ENCODE measurements at regions not wholly inside any gene's neighbourhood (a gene's known extent, or its start where the extent isn't known, plus 50 kb on each side); places are given as distances from the start of the nearest gene placed in this dataset.

GRCh38 chr2:397926-398325 is 110.0 kb upstream of the ALKAL2 start:
- no peak overlapping the region for H2AFZ ChIP-seq
- BruUV-seq (replicated peaks) = no TSS peak
- no peaks in the 10 kb centered on the region for H3K79me2 ChIP-seq (ENCODE audit: low read depth)
- intact Hi-C loops (cut with micrococcal nuclease; ENCODE audit: unreplicated experiment) = no loop called here
- no peaks in the 10 kb centered on the region for H4K20me1 ChIP-seq (ENCODE audit: insufficient read depth)
- TF ChIP-seq EZH2 (IDR thresholded peaks at IDR 0.05; ENCODE audit: low read depth) = no peak
- TF ChIP-seq CTCF (conservative IDR thresholded peaks at IDR 0.05) = no peak
- H3K27ac ChIP-seq = no peak overlapping the region
- DNase-seq = no peak
- H3K4me2 ChIP-seq = no peak overlapping the region
- H3K36me3 ChIP-seq (ENCODE audit: low read depth) = no peaks in the 10 kb centered on the region
- H3K9me3 ChIP-seq (ENCODE audit: insufficient read depth, low read depth) = no peaks in the 10 kb centered on the region
- no peaks in the 10 kb centered on the region for H3K9me2 ChIP-seq (ENCODE audit: insufficient read depth)
- ChIA-PET CTCF (no interaction called here), POLR2A (ENCODE audit: unreplicated experiment) (no interaction called here)
- H3K4me1 ChIP-seq (replicated peaks; ENCODE audit: insufficient read depth) = peaks cover 13% of the 10 kb centered on the region
- H3K27me3 ChIP-seq (ENCODE audit: insufficient read depth, low read depth) = no peaks in the 10 kb centered on the region
- peaks cover 5% of the 10 kb centered on the region; the same call in 1 of the 2 replicates for H3F3A ChIP-seq (ENCODE audit: insufficient read depth, low read depth)
- H3K4me3 ChIP-seq = no peak overlapping the region

- POLR2A ChIA-PET (ENCODE audit: unreplicated experiment) = no interaction called here
- no peak for TF ChIP-seq EZH2 (IDR thresholded peaks at IDR 0.05; ENCODE audit: low read depth)
- TF ChIP-seq CTCF (conservative IDR thresholded peaks at IDR 0.05) = no peak
Observed at GRCh38 chr2:397521-397920, 109.6 kb upstream of the ALKAL2 start.

DNA sequence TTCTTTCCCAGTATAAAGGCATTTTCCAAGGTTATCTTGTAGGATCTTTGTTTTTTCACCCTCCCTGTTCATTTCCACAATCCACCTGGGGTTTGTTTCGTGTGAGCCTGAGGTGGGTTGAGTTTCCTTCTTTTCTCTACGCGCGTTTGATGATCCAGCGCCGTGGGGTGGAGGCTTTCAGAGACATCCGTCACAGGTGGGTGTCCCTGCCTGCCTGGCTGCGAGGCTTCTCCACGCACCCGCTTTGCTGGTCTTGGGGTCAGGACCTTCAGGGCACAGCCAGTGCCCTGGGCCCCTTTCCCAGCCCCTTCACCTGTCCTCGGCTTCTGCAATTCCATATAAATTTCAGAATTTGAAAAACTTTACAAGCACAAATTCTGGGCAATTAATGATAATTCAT is 109.0 kb upstream of the ALKAL2 start:
- H3K9me3 ChIP-seq (ENCODE audit: insufficient read depth, low read depth) = no peaks in the 10 kb centered on the region
- no peak overlapping the region for H3K4me3 ChIP-seq
- ChIA-PET POLR2A (ENCODE audit: unreplicated experiment) (no interaction called here), CTCF (no interaction called here)
- no peak for DNase-seq
- H3K4me1 ChIP-seq (replicated peaks; ENCODE audit: insufficient read depth) = peaks cover 24% of the 10 kb centered on the region
- intact Hi-C loops (cut with micrococcal nuclease; ENCODE audit: unreplicated experiment) = no loop called here
- H3K79me2 ChIP-seq (ENCODE audit: low read depth) = no peaks in the 10 kb centered on the region
- no peak overlapping the region for H2AFZ ChIP-seq
- no peaks in the 10 kb centered on the region for H3K9me2 ChIP-seq (ENCODE audit: insufficient read depth)
- H3K36me3 ChIP-seq (ENCODE audit: low read depth) = no peaks in the 10 kb centered on the region
- H3F3A ChIP-seq (ENCODE audit: insufficient read depth, low read depth) = peaks cover 11% of the 10 kb centered on the region; the same call in 1 of the 2 replicates
- H4K20me1 ChIP-seq (ENCODE audit: insufficient read depth) = no peaks in the 10 kb centered on the region
- no peak for TF ChIP-seq EZH2 (IDR thresholded peaks at IDR 0.05; ENCODE audit: low read depth)
- no peak for TF ChIP-seq CTCF (conservative IDR thresholded peaks at IDR 0.05)
- no TSS peak for BruUV-seq (replicated peaks)
- no peak overlapping the region for H3K4me2 ChIP-seq
- no peaks in the 10 kb centered on the region for H3K27me3 ChIP-seq (ENCODE audit: insufficient read depth, low read depth)
- no peak overlapping the region for H3K27ac ChIP-seq

More at GRCh38 chr2:397521-397920, 109.6 kb upstream of the ALKAL2 start:
- Histone ChIP-seq H3K9me2 (ENCODE audit: insufficient read depth) (no peaks in the 10 kb centered on the region), H3K4me2 (no peak overlapping the region), H3K27ac (no peak overlapping the region), H3K79me2 (ENCODE audit: low read depth) (no peaks in the 10 kb centered on the region), H3K4me1 (replicated peaks; ENCODE audit: insufficient read depth) (peaks cover 18% of the 10 kb centered on the region), H3K4me3 (no peak overlapping the region), H3F3A (ENCODE audit: insufficient read depth, low read depth) (peaks cover 5% of the 10 kb centered on the region; the same call in 1 of the 2 replicates), H3K36me3 (ENCODE audit: low read depth) (no peaks in the 10 kb centered on the region), H3K27me3 (ENCODE audit: insufficient read depth, low read depth) (no peaks in the 10 kb centered on the region), H4K20me1 (ENCODE audit: insufficient read depth) (no peaks in the 10 kb centered on the region), H2AFZ (no peak overlapping the region), H3K9me3 (ENCODE audit: insufficient read depth, low read depth) (no peaks in the 10 kb centered on the region)
- no peak for DNase-seq
- BruUV-seq (replicated peaks) = no TSS peak
- intact Hi-C loops (cut with micrococcal nuclease; ENCODE audit: unreplicated experiment) = no loop called here
- CTCF ChIA-PET = no interaction called here
